ENCODE measurements at regions not wholly inside any gene's neighbourhood (a gene's known extent, or its start where the extent isn't known, plus 50 kb on each side); places are given as distances from the start of the nearest gene placed in this dataset.

GRCh38 chr14:37819155-37820015 lies 224.0 kb downstream of the TTC6 start:
- TF ChIP-seq CTCF (tag by site-specific recombination; IDR thresholded peaks at IDR 0.05) (no peak), ZNF280C (tag by site-specific recombination; IDR thresholded peaks at IDR 0.05) (no peak), ZBTB17 (tag by site-specific recombination; IDR thresholded peaks at IDR 0.05) (no peak), SP7 (tag by site-specific recombination; IDR thresholded peaks at IDR 0.05) (no peak), ZNF121 (tag by site-specific recombination; IDR thresholded peaks at IDR 0.05) (no peak), ZNF302 (tag by site-specific recombination; IDR thresholded peaks at IDR 0.05; ENCODE audit: low read depth) (no peak), HOXD13 (CRISPR knock-in tag; IDR thresholded peaks at IDR 0.05; ENCODE audit: borderline replicate concordance) (no peak), ZBTB7A (tag by site-specific recombination; IDR thresholded peaks at IDR 0.05; ENCODE audit: low read depth) (no peak), ZBTB26 (tag by site-specific recombination; optimal IDR thresholded peaks at IDR 0.05) (no peak), ZNF48 (tag by site-specific recombination; IDR thresholded peaks at IDR 0.05) (no peak), ZNF776 (tag by site-specific recombination; IDR thresholded peaks at IDR 0.05; ENCODE audit: borderline replicate concordance) (no peak)
